Keratinocyte (primary cell): ENCODE measurements at regions not wholly inside any gene's neighbourhood (a gene's known extent, or its start where the extent isn't known, plus 50 kb on each side); places are given as distances from the start of the nearest gene placed in this dataset.

Experiments used
- CTCF ChIP-seq, 3 experiments: IDR thresholded peaks in 1 of 3; conservative IDR thresholded peaks in 1 of 3; optimal IDR thresholded peaks in 1 of 3; 2 replicates in 2 of 3; 3 replicates in 1 of 3; pipeline versions ENCODE3 to v1.5.1; 2011; ENCODE audit warnings: low read length in 3 of 3, mild to moderate bottlenecking in 3 of 3, moderate library complexity in 2 of 3, control low read depth in 1 of 3, inconsistent platforms in 1 of 3; ENCODE audit not compliant: insufficient read depth in 2 of 3; ENCODE audit errors: extremely low read depth in 1 of 3
- EZH2 ChIP-seq: IDR thresholded peaks from one replicate; pipeline ENCODE4 v1.6.1; 2012; ENCODE audit warnings: inconsistent platforms, mild to moderate bottlenecking, low read length, moderate library complexity

- TF ChIP-seq EZH2 = no peak
- TF ChIP-seq CTCF (optimal IDR thresholded peaks at IDR 0.05 in 1 of 3, IDR thresholded peaks at IDR 0.05 in 1 of 3, conservative IDR thresholded peaks at IDR 0.05 in 1 of 3; ENCODE audit: extremely low read depth in 1 of 3, insufficient read depth in 2 of 3, low read length in 3 of 3) = no peak
These were observed 183.0 kb downstream of the RAB11FIP2 start for GRCh38 chr10:117863771-117864170.
